Epithelial cell of proximal tubule (primary cell): ENCODE measurements at regions not wholly inside any gene's neighbourhood (a gene's known extent, or its start where the extent isn't known, plus 50 kb on each side); places are given as distances from the start of the nearest gene placed in this dataset.
"Not testable (repeated sequence)": the region's sequence is repeated elsewhere in the genome, so short reads cannot be mapped to it uniquely, and the experiment has no call there.

ENCODE experiments used
- DNase-seq: peaks from one replicate; pipeline ENCODE4 v3.0.0-alpha.2; 2011; ENCODE audit warnings: low read depth
- H3K4me3 ChIP-seq: 2 replicates; pipeline ENCODE4 v1.5.1; 2011; ENCODE audit warnings: low read depth, mild to moderate bottlenecking, low read length
- TF ChIP-seq, protein P1 (sequence below): conservative IDR thresholded peaks from 2 replicates; pipeline ENCODE4 v1.5.1; 2012; ENCODE audit warnings: low read depth, mild to moderate bottlenecking, low read length

DNA sequence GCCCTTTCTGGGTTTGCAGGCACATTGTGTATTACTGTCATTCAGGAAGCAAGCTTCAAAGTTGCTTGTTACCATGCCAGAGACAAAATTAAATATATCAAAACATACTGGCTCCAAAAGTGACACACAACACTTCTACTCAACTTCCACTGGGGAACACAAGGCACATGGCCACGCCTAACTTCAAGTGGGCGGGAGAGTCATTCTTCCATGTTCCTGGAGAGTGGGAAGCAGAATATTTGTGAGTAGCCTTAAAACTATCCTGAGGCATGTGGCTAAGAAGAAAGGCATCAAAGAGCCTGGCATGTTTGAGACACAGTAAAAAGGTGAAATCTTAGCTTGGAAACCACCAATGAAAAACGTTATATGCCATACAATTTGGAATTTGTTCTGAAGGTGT lies 90.5 kb upstream of the TACR1 start:
- no peak for DNase-seq
- no peak overlapping the region for H3K4me3 ChIP-seq
- TF ChIP-seq, protein P1, sequence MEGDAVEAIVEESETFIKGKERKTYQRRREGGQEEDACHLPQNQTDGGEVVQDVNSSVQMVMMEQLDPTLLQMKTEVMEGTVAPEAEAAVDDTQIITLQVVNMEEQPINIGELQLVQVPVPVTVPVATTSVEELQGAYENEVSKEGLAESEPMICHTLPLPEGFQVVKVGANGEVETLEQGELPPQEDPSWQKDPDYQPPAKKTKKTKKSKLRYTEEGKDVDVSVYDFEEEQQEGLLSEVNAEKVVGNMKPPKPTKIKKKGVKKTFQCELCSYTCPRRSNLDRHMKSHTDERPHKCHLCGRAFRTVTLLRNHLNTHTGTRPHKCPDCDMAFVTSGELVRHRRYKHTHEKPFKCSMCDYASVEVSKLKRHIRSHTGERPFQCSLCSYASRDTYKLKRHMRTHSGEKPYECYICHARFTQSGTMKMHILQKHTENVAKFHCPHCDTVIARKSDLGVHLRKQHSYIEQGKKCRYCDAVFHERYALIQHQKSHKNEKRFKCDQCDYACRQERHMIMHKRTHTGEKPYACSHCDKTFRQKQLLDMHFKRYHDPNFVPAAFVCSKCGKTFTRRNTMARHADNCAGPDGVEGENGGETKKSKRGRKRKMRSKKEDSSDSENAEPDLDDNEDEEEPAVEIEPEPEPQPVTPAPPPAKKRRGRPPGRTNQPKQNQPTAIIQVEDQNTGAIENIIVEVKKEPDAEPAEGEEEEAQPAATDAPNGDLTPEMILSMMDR = no peak

DNA sequence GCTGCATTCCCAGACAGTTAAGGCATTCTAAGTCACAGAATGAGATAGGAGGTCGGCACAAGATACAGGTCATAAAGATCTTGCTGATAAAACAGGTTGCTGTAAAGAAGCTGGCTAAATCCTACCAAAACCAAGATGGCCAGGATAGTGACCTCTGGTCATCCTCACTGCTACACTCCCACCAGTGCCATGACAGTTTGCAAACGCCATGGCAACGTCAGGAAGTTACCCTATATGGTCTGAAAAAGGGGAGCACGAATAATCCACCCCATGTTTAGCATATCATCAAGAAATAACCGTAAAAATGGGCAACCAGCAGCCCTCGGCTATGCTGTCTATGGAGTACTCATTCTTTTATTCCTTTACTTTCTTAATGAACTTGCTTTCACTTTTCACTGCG lies 89.9 kb upstream of the TACR1 start:
- not testable (repeated sequence) for H3K4me3 ChIP-seq, DNase-seq

DNA sequence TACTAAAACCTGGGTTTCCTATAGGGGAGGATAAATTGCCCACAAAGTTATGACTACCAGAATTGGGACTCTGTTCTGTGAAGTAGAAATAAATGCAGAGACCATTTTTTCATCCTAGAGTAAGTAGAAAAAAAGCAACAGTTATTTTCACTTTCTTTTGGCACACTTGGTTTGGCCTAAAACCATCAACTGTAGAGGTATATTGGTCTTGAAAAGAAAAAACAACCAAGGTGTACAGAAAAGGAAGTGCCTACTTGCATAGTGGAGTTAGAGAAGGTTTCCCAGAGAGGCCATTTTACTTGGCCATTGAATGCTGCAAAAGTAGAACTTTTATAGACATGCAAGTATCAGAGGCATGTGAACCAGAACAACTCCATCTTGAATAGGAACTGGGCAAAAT lies 89.4 kb upstream of the TACR1 start:
- no peak overlapping the region for H3K4me3 ChIP-seq
- TF ChIP-seq, protein P1 = no peak
- DNase-seq = no peak

DNA sequence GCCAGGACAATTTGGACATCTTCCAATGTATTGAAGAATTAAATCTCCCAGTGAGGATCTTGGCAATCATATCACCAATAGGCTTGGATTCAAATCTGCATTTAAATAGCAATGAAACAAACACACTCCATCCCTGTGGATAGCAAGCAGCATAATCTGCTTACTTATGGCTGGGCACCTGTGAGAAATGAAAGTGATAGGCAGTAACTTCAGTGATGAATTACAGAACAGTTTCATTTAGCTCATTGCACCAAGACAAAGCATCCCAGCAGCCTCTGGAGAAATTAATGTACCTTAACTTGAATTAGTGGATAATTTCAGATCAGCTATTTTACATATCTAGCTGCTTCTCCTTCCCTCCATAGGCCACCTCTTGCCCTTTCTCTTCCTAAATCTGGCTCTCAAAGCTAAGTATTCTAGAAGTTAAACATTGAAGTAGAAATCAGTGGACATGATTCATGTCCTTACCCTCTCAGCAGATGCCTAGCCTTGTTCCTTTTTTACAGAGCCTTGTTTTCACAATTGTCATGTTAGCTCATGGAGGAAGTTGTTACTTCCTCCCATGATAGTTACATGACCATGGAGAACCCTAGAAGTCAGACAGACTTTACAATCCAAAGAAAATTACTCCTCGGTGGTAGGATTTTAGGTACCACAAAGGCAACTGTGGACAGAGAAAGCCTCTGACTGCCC lies 88.5 kb upstream of the TACR1 start:
- TF ChIP-seq, protein P1 = no peak
- no peak overlapping the region for H3K4me3 ChIP-seq
- DNase-seq = no peak

DNA sequence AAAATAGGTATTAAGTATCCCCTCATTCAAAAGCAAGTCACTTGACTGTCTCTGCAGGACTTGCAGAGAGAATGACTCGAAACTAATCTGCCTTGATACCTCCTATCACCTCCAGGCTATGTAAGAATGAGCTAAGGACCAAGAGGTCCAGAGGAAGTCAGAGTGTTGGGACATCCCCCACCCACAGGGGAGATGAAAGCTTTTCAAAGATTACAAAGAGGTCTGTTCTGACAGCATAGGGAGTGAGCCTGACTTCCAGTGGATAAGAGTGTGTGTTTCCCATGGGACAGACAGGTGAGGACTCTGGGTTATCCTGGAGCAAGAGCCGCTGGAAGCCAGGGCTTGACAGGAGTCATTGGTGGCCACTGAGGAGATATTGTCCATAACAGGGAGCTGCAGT lies 85.0 kb upstream of the TACR1 start:
- no peak for DNase-seq
- TF ChIP-seq, protein P1 = no peak
- no peak overlapping the region for H3K4me3 ChIP-seq

DNA sequence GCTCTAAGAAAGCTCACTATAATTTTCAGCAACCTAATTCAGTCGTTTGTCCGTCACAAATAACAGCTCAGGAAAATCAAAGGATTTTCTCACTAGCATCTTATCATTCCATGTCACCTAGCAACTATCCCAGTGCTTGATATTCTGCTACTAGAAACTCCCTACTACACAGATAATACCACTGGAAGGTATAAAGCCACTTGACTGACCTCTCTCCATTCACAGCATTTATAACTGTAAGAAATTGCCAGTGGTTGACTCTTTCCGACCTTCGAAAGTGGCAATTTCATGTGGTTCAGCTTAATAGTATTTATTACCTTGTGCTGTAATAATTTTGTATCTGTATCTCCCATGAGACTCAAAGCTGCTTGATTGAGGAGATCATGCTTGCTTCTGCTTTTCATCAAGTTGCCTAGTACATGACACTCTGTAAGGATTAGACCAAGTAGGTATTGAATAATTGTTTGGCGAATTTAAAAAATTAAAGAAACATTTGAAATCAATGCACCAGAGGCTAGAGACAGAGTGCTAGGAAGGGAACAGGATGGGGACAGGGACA lies 79.6 kb upstream of the TACR1 start:
- H3K4me3 ChIP-seq = no peak overlapping the region
- TF ChIP-seq, protein P1 = no peak
- no peak for DNase-seq

DNA sequence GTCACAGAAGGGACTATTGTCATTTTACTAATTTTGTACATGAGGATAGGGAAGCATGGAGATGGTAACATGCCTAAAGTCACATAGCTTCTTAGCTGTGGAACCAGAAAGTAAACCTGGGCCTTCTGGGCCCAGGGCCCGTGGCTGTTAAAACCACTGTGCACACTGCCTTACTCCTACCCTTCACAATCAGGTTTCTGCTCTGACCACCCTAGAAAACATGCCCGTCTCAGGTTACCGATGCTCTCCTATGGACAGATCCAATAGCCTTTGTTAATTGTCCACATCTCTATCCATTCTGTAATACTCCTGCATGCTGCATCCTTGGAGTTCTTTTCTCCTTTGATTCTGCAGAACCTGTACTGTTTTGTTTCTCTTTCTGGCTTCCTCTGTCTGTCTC lies 79.0 kb upstream of the TACR1 start:
- H3K4me3 ChIP-seq = no peak overlapping the region
- TF ChIP-seq, protein P1 = no peak
- DNase-seq = no peak
